Effector memory CD8-positive, alpha-beta T cell (primary cell): ENCODE measurements at regions not wholly inside any gene's neighbourhood (a gene's known extent, or its start where the extent isn't known, plus 50 kb on each side); places are given as distances from the start of the nearest gene placed in this dataset.

Experiments used
- ATAC-seq: fragments of 150-1000 bp; cut with Tn5 transposase; replicated peaks from 2 replicates; pipeline ENCODE4 v1.10.0; 2021; ENCODE audit warnings: mild to moderate bottlenecking, moderate library complexity
- DNase-seq, 3 experiments: peaks; one replicate each; pipeline ENCODE4 v3.0.0; 2021
- H3K27ac Mint-ChIP-seq, 2 donors: one replicate each; pipeline ENCODE4 v1.8.0; 2022; ENCODE audit warnings: mild to moderate bottlenecking in 2 of 2, mixed read lengths in 2 of 2, moderate library complexity in 2 of 2
- H3K27me3 Mint-ChIP-seq, 2 donors: one replicate each; pipeline ENCODE4 v1.8.0; 2022; ENCODE audit warnings: mixed read lengths in 2 of 2
- H3K36me3 Mint-ChIP-seq: one replicate; pipeline ENCODE4 v1.8.0; 2022; ENCODE audit warnings: mild to moderate bottlenecking, moderate library complexity, mixed read lengths; ENCODE audit not compliant: insufficient read depth
- H3K4me1 Mint-ChIP-seq, 2 donors: one replicate each; pipeline ENCODE4 v1.8.0; 2022; ENCODE audit warnings: low read depth in 2 of 2, mixed read lengths in 2 of 2
- H3K4me3 Mint-ChIP-seq, 2 donors: one replicate each; pipeline ENCODE4 v1.8.0; 2022; ENCODE audit warnings: mild to moderate bottlenecking in 2 of 2, mixed read lengths in 2 of 2, moderate library complexity in 2 of 2
- H3K9me3 Mint-ChIP-seq, 2 donors: one replicate each; pipeline ENCODE4 v1.8.0; 2022; ENCODE audit warnings: mixed read lengths in 2 of 2

DNA sequence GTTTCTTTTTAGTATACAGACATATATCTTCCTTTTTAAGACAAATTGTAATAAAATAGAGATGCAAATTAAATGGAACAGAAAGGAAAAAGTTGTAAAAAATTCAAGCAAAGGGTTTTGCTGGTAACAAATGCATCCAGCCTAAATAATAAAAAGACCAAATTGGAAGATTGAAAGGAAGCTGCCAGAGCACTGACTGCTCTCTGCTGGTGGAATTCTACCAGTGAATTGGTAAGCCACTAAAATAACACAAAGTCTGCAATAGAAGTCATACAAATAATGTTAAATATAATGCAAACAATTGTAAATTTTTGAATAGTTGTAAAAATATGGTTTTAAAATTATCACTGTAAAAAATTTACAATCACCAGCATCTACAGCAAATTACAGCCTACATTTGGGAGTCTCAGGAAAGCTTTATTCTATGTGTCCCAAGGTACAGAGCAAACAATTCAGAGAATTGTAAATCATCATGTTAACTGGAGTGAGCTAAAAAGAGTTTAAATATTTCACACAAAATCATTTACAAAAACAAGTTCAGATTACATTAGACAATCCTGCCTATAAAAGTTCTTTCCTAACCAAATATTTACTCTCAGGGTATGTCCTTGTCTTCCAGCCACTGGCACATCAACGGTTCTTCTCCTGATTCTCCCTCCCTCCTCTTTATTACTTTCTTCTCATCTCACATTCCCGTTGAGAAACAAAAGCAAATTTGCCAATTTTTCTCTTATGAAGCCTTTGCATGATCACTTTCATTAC, 1322.5 kb downstream of the PCDH7 start:
- H3K9me3 Mint-ChIP-seq: peaks cover 2 to 7% of the 10 kb centered on the region in 2 donors
- no peaks in the 10 kb centered on the region for H3K27me3 Mint-ChIP-seq
- DNase-seq (no peak), ATAC-seq (no peak)
- no peaks in the 10 kb centered on the region for H3K36me3 Mint-ChIP-seq
- no peaks in the 10 kb centered on the region for H3K4me1 Mint-ChIP-seq
- no peak overlapping the region for H3K27ac Mint-ChIP-seq
- H3K4me3 Mint-ChIP-seq: no peak overlapping the region

GRCh38 chr4:32043248-32043633, 1323.1 kb downstream of the PCDH7 start:
- no peaks in the 10 kb centered on the region for H3K4me1 Mint-ChIP-seq
- H3K27ac Mint-ChIP-seq: no peak overlapping the region

GRCh38 chr4:32061916-32062315, 1341.7 kb downstream of the PCDH7 start:
- Mint-ChIP-seq H3K9me3 (peaks cover 4 to 43% of the 10 kb centered on the region in 2 donors), H3K27ac (no peak overlapping the region), H3K4me3 (no peak overlapping the region), H3K4me1 (no peaks in the 10 kb centered on the region), H3K36me3 (no peaks in the 10 kb centered on the region), H3K27me3 (no peaks in the 10 kb centered on the region)
- no peak for ATAC-seq
- no peak for DNase-seq

More at GRCh38 chr4:32043248-32043633, 1323.1 kb downstream of the PCDH7 start:
- no peak for DNase-seq
- Mint-ChIP-seq H3K36me3 (no peaks in the 10 kb centered on the region), H3K27me3 (no peaks in the 10 kb centered on the region), H3K4me3 (no peak overlapping the region), H3K9me3 (peaks cover 2 to 7% of the 10 kb centered on the region in 2 donors)
- ATAC-seq: no peak

DNA sequence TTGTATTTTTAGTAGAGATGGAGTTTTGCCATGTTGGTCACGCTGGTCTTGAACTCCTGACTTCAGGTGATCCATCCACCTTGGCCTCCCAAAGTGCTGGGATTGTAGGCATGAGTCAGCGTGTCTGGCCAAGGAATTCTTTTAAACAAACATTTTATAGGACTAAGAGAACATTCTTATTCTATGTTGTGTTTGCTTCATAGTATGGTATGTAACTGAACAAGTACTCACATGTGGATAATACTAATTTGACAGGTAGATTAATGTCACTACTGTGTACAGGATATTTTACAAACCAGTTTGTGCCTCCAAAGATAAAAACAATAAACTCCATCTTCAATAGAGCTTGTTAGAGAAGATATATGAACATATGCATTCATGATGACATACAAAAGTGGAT, 1353.4 kb downstream of the PCDH7 start:
- H3K4me1 Mint-ChIP-seq: no peaks in the 10 kb centered on the region

DNA sequence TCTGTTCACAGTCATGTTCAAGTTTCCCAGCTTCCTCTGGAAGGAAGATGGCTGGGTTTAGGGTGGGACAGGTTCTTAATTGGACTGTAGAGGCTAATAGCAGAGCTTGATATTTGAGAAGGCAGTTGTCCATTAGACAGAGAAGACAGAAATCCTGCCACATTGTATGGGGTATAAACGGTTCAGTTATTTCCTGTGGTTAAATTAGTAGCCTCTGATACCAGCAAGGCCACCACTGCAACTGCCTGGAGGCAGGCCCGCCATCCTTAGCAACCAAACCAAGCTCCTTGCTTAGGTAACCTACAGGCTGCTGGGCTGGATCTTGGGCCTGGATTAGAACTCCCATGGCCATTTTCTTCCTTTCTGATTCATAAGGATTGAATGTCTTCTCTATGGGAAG, 1367.0 kb downstream of the PCDH7 start:
- ATAC-seq (no peak), DNase-seq (no peak)
- Mint-ChIP-seq H3K27me3 (no peaks in the 10 kb centered on the region), H3K36me3 (no peaks in the 10 kb centered on the region), H3K9me3 (peaks cover 0 to 4% of the 10 kb centered on the region in 2 donors), H3K4me1 (no peaks in the 10 kb centered on the region), H3K4me3 (no peak overlapping the region), H3K27ac (no peak overlapping the region)

More for the DNA sequence above, 1353.4 kb downstream of the PCDH7 start:
- DNase-seq (no peak), ATAC-seq (no peak)
- Mint-ChIP-seq H3K9me3 (peaks cover 0 to 6% of the 10 kb centered on the region in 2 donors), H3K27ac (no peak overlapping the region), H3K36me3 (no peaks in the 10 kb centered on the region), H3K4me3 (no peak overlapping the region), H3K27me3 (no peaks in the 10 kb centered on the region)

DNA sequence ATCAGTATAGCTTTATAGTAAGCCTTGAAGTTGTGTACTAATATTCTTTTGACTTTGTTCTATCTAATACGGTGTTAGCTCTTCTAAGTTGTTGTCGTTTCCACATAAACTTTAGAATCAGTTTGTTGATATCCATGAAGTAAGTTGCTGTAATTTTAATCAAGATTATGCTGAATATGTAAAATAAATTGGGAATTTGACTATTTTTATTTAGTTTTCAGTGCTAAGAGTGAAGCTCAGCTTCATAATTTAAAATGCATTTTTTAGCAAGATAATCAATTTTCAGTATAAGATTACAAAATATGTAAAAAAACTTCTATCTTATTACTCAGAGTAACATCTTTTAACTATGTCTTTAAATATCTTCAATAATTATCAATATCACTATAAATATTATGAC, 1374.8 kb downstream of the PCDH7 start:
- ATAC-seq: no peak
- H3K36me3 Mint-ChIP-seq: no peaks in the 10 kb centered on the region

GRCh38 chr4:32102896-32103295, 1382.7 kb downstream of the PCDH7 start:
- H3K27me3 Mint-ChIP-seq: no peaks in the 10 kb centered on the region
- H3K27ac Mint-ChIP-seq: no peak overlapping the region
- DNase-seq: no peak
- no peak overlapping the region for H3K4me3 Mint-ChIP-seq
- H3K4me1 Mint-ChIP-seq: no peaks in the 10 kb centered on the region
- no peak for ATAC-seq
- H3K36me3 Mint-ChIP-seq: no peaks in the 10 kb centered on the region
- peaks cover 0 to 3% of the 10 kb centered on the region in 2 donors for H3K9me3 Mint-ChIP-seq

More for the DNA sequence above, 1374.8 kb downstream of the PCDH7 start:
- H3K27ac Mint-ChIP-seq: no peak overlapping the region
- H3K4me3 Mint-ChIP-seq: no peak overlapping the region
- peaks cover 0 to 3% of the 10 kb centered on the region in 2 donors for H3K9me3 Mint-ChIP-seq
- no peak for DNase-seq
- H3K4me1 Mint-ChIP-seq: no peaks in the 10 kb centered on the region
- no peaks in the 10 kb centered on the region for H3K27me3 Mint-ChIP-seq

- Mint-ChIP-seq H3K36me3 (no peaks in the 10 kb centered on the region), H3K27ac (no peak overlapping the region), H3K4me1 (no peaks in the 10 kb centered on the region), H3K4me3 (no peak overlapping the region), H3K9me3 (peaks cover 0 to 6% of the 10 kb centered on the region in 2 donors), H3K27me3 (no peaks in the 10 kb centered on the region)
- no peak for DNase-seq
- no peak for ATAC-seq
Observed at GRCh38 chr4:32106767-32107166, 1386.6 kb downstream of the PCDH7 start.

- H3K4me3 Mint-ChIP-seq: no peak overlapping the region
Observed at GRCh38 chr4:32112891-32113290, 1392.7 kb downstream of the PCDH7 start.

GRCh38 chr4:32117693-32118092, 1397.5 kb downstream of the PCDH7 start:
- no peaks in the 10 kb centered on the region for H3K27me3 Mint-ChIP-seq
- ATAC-seq (no peak), DNase-seq (no peak)
- H3K4me3 Mint-ChIP-seq: no peak overlapping the region
- H3K4me1 Mint-ChIP-seq: no peaks in the 10 kb centered on the region
- H3K9me3 Mint-ChIP-seq: peaks cover 0 to 2% of the 10 kb centered on the region in 2 donors
- no peak overlapping the region for H3K27ac Mint-ChIP-seq
- no peaks in the 10 kb centered on the region for H3K36me3 Mint-ChIP-seq

More at GRCh38 chr4:32112891-32113290, 1392.7 kb downstream of the PCDH7 start:
- Mint-ChIP-seq H3K36me3 (no peaks in the 10 kb centered on the region), H3K9me3 (peaks cover 0 to 2% of the 10 kb centered on the region in 2 donors), H3K27ac (no peak overlapping the region), H3K27me3 (no peaks in the 10 kb centered on the region), H3K4me1 (no peaks in the 10 kb centered on the region)
- ATAC-seq (no peak), DNase-seq (no peak)

GRCh38 chr4:32119907-32120306, 1399.7 kb downstream of the PCDH7 start:
- Mint-ChIP-seq H3K4me3 (no peak overlapping the region), H3K36me3 (no peaks in the 10 kb centered on the region), H3K9me3 (peaks cover 0 to 2% of the 10 kb centered on the region in 2 donors), H3K27ac (no peak overlapping the region), H3K4me1 (no peaks in the 10 kb centered on the region), H3K27me3 (no peaks in the 10 kb centered on the region)
- ATAC-seq (no peak), DNase-seq (no peak)

GRCh38 chr4:32128549-32128948, 1408.4 kb downstream of the PCDH7 start:
- DNase-seq (no peak), ATAC-seq (no peak)
- H3K27me3 Mint-ChIP-seq: no peaks in the 10 kb centered on the region
- H3K4me3 Mint-ChIP-seq: no peak overlapping the region
- H3K9me3 Mint-ChIP-seq: peaks cover 10 to 17% of the 10 kb centered on the region in 2 donors
- H3K27ac Mint-ChIP-seq: no peak overlapping the region
- no peaks in the 10 kb centered on the region for H3K36me3 Mint-ChIP-seq
- H3K4me1 Mint-ChIP-seq: no peaks in the 10 kb centered on the region

DNA sequence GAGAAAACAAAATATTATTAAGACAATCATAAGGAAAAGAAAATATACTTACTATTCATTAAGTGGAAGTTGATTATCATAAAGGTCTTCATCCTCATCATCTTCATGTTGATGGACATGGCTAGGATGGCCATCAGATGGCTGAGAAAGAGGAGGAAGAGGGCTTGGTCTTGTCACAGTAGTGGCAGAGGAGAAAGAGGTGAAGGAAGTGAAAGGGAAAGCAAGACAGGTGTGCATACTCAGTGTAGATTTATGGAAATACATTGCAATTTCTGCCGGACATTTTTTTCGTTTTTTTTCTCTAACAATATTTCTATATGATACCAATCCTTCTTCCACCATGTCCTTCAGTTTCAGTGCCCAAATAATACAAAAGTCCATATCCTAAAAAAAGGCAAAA, 1409.8 kb downstream of the PCDH7 start:
- H3K9me3 Mint-ChIP-seq: peaks cover 10 to 17% of the 10 kb centered on the region in 2 donors
- no peak for ATAC-seq

DNA sequence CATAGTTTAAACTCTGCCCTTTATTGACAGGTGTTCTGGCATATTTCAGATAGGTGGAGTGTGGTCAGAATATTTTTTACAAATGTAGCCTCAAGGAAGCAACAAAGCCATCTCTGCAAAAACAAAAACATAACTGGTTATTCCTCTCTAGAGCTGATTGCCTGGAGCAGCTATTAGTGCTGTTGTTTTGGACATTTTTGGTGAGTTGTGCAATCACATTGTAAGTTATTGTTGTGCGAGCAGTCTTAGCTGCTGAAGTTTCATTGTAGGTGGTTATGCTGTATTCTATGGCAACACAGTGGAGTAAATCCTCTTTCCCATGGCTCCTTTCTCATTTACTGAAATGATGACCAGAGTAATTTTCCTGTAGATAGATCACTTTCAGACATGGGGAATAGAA, 1413.0 kb downstream of the PCDH7 start:
- no peak for ATAC-seq
- H3K9me3 Mint-ChIP-seq: peaks cover 6 to 11% of the 10 kb centered on the region in 2 donors

More for the DNA sequence above, 1409.8 kb downstream of the PCDH7 start:
- H3K27me3 Mint-ChIP-seq: no peaks in the 10 kb centered on the region
- no peaks in the 10 kb centered on the region for H3K36me3 Mint-ChIP-seq
- H3K4me3 Mint-ChIP-seq: no peak overlapping the region
- no peak for DNase-seq
- no peaks in the 10 kb centered on the region for H3K4me1 Mint-ChIP-seq
- no peak overlapping the region for H3K27ac Mint-ChIP-seq

More for the DNA sequence above, 1413.0 kb downstream of the PCDH7 start:
- no peak overlapping the region for H3K27ac Mint-ChIP-seq
- H3K4me3 Mint-ChIP-seq: no peak overlapping the region
- H3K4me1 Mint-ChIP-seq: no peaks in the 10 kb centered on the region
- no peaks in the 10 kb centered on the region for H3K27me3 Mint-ChIP-seq
- H3K36me3 Mint-ChIP-seq: no peaks in the 10 kb centered on the region
- DNase-seq: no peak
